Thyroid gland (tissue), 4 donors: ENCODE measurements at regions not wholly inside any gene's neighbourhood (a gene's known extent, or its start where the extent isn't known, plus 50 kb on each side); places are given as distances from the start of the nearest gene placed in this dataset.

Experiments used
- POLR2A ChIP-seq, 2 donors: fragments of 450-650 bp; IDR thresholded peaks; one replicate each; pipeline ENCODE4 v1.6.1; 2017; ENCODE audit warnings: antibody characterized with exemption in 2 of 2, mild to moderate bottlenecking in 2 of 2, moderate library complexity in 1 of 2
- TF ChIP-seq, protein P1 (sequence below), 6 experiments: fragments of 200-600 bp in 3 of 6; fragments of 450-650 bp in 3 of 6; sonication (generic) in 3 of 6; IDR thresholded peaks; one replicate each; pipeline ENCODE4 v1.5.1; 2016 to 2019; ENCODE audit warnings: antibody characterized with exemption in 6 of 6, mild to moderate bottlenecking in 2 of 6, inconsistent platforms in 1 of 6, moderate library complexity in 1 of 6

DNA sequence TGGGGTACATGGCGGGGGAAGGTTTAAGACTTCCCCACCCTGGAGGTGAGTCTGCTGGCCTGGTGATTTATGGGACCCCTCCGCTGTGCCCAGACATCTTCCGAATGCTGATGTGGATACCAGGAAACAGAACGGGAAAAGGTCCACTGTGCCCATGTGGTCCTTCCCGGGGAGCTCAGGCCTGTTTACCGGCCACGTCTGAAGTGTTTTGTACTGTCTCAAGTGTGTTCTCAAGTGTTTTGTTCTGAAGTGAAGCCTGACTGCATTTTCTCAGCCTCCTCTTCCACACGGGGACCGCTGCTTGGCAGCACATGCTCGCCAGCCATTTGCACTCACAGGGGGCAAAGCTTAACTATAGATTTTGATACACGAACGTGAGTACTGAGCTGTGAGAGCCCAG lies 127.2 kb downstream of the TEX36 start:
- TF ChIP-seq POLR2A (IDR thresholded peaks at IDR 0.05): no peak
- TF ChIP-seq, protein P1, sequence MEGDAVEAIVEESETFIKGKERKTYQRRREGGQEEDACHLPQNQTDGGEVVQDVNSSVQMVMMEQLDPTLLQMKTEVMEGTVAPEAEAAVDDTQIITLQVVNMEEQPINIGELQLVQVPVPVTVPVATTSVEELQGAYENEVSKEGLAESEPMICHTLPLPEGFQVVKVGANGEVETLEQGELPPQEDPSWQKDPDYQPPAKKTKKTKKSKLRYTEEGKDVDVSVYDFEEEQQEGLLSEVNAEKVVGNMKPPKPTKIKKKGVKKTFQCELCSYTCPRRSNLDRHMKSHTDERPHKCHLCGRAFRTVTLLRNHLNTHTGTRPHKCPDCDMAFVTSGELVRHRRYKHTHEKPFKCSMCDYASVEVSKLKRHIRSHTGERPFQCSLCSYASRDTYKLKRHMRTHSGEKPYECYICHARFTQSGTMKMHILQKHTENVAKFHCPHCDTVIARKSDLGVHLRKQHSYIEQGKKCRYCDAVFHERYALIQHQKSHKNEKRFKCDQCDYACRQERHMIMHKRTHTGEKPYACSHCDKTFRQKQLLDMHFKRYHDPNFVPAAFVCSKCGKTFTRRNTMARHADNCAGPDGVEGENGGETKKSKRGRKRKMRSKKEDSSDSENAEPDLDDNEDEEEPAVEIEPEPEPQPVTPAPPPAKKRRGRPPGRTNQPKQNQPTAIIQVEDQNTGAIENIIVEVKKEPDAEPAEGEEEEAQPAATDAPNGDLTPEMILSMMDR (IDR thresholded peaks at IDR 0.05): no peak
